Ureter (tissue), 1 donor: ENCODE measurements at regions not wholly inside any gene's neighbourhood (a gene's known extent, or its start where the extent isn't known, plus 50 kb on each side); places are given as distances from the start of the nearest gene placed in this dataset.
"Not testable (repeated sequence)": the region's sequence is repeated elsewhere in the genome, so short reads cannot be mapped to it uniquely, and the experiment has no call there.

Experiments used
- DNase-seq: peaks from one replicate; pipeline ENCODE4 v3.0.0-alpha.2; 2020; ENCODE audit warnings: low spot score
- donor health status: DM: yes; HTN: yes; CAD: no.

DNA sequence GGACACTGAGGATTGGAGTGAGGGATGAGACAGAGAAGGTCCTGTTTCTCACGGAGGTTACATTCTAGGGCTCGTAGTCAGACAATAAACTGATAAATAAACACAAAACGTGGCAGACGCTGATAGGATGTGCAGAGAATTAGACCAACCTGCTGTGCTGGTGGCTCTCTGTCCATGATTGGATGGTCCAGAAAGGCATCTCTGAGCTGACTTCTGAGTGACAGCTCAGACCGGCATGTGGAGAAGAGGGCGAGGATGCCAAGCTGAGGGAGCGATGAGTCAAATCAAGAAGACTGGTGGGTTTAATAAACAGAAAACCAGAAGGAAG is 132.3 kb upstream of the TAF11L2 start:
- no peak for DNase-seq

DNA sequence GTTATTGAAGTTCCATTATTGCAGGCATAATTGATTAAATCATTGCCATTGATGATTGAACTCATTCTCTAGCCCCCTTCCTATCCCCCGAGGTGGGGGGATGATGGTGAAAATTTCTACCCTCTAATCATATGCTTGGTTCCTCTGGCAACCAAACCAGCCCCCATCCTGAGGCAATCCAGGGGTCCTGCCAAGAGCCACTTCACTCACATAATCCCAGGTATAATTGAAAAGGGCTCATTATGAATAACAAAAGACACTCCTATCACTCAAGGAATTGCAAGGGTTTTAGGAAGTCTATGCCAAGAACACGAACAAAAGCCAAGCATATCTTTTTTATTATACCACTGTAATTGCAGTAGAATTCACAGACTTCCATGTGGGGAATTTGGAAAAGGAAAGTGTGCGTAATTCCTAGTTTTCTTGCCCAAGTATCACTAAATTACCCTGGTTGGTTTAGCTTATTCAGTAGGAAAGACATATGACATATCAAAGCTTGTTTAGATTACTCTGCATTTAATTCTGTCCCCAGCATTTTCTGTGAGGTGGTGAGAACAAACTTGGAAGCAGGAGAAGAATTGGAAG is 130.7 kb upstream of the TAF11L2 start:
- no peak for DNase-seq

DNA sequence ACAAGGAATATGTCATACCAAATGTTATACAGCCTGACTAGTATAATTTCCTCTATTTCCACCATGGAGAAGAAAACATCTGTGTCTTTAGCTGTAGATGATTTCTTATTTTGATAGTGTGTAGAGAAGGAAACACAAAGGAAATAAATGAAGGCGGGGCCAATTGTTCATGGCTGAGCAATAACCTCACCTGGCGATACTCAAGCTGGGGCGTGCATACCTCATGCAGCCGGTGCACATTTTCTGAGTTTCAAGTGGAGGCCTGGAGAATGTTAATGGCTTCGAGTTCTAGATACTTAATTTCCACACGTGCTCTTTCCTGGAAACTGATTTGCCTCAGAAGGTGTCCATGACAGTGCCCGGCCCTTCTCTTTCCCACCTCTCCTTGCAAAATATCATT is 127.4 kb upstream of the TAF11L2 start:
- DNase-seq, result no peak

DNA sequence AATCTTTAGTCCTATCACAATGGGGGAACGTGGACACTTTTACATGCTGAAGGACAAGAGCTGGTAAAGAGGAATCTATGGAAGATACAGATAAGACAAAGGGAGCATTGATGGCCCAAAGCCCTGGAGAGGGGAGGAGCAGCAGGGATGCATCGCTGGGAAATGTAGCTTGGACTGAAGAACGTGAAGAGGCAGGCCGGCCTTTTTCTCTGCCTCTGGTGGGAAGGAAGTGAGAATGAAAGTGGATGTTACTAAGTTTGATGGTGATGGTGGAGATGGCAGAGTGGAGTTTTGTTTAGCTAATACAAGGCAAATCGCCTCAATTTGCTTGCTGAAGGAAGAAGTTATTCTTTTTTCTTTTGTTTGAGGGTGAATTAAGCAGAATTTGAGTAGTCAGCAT is 124.6 kb upstream of the TAF11L2 start:
- no peak for DNase-seq

DNA sequence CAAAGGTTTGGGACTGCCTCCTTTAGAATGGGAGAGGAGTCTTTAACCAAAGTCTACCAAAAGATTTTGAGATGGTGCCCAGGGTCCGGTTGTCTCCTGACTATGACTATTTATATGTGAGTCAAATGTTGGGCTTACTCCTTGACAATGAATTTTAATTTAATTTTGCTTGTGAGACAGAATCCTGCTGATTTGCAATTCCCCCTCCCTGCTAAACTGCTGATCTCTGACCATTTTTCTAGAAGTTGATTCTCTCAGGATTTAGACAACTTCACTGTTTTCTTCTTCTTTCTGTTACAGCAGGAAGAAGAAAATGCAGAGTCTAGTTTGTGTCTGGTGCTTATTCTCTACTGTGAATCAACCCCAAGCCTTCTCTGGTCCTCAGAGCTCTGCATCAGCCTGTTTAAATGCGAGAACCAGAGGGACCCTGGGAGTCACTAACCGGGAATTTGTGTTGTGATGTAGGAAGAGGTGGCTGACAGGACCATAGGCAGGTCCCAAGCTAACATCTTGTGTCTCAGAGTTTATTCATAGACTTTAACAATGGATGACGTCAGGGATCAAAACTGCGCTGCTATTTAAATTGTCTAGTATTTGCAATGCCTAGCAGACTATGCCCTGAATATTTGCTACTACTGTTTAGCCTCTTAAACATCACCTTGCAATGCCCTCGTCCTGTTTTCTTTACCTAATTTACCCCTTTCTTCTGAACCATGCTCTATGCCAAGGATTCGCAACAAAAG is 124.0 kb upstream of the TAF11L2 start:
- no peak for DNase-seq

DNA sequence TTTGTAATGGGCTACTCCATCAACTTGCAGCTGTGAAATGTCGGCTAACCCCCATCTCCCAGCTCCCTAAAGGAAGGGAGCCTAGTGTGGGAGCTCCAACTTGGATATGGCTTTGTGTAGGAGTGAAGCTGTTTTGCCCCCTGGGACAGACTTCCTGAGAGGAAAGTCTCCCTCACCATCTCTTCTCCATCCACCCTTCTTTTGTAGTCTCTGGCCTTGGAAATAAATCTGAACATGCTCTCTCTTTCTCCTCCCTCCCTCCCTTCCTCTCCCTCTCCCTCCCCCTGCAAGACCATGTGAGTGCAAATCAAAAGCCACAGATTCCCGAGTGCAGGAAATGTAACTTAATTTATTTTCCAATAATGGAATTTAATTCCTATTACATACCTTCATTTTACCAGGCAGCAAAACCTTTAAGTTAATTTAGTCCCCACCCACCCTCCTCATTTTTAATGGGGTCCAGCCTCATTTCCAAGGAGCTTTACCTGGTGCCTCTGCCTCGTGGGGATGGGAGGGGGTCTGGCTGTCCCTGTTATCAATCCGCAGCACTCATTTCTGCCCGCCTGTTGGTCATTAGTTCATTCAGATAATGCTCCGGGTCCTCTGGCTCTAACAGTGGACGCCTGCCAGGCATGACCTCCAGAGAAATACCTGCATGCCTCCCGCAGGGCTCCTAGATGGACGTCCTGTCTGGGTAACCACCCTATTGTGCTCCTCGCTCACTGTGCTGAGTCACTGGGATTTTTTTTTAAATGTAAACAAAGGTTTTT is 122.9 kb upstream of the TAF11L2 start:
- DNase-seq, result no peak

DNA sequence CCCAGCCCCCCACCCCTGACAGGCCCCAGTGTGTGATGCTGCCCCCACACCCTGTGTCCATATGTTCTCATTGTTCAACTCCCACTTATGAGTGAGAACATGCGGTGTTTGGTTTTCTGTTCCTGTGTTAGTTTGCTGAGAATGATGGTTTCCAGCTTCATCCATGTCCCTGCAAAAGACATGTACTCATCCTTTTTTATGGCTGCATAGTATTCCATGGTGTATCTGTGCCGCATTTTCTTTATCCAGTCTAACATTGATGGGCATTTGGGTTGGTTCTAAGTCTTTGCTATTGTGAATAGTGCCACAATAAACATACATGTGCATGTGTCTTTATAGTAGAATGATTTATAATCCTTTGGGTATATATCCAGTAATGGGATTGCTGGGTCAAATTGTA is 122.1 kb upstream of the TAF11L2 start:
- DNase-seq, result not testable (repeated sequence)

DNA sequence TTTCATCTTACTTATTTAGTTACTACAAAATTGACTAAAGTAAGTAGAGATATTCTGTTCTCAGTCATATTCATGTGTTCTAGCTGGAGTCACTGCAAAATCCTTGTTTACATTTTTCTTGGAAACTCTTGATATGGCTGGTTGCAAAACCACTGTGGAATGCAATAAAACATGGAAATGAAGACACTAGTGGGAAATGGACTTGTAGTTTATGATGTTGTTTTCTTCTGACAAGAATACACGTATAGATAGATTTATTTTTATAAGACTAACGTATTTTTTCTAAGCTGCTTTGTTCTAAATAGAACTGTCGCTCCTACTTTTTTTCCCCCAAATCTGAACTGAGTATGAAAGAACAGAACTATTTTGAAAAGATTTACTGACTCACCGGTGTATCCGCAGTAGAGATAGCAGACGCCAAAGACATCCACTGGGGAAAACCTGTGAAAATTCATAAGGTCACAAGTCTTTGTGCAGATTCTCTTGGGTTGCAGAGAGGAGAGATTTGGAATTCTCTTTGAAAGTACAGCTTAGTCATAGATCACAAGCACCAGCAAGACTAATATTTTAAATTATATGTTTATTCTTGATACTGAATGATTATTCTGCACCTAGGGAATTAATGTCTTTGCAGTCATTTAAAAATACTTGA is 119.6 kb upstream of the TAF11L2 start:
- no peak for DNase-seq

DNA sequence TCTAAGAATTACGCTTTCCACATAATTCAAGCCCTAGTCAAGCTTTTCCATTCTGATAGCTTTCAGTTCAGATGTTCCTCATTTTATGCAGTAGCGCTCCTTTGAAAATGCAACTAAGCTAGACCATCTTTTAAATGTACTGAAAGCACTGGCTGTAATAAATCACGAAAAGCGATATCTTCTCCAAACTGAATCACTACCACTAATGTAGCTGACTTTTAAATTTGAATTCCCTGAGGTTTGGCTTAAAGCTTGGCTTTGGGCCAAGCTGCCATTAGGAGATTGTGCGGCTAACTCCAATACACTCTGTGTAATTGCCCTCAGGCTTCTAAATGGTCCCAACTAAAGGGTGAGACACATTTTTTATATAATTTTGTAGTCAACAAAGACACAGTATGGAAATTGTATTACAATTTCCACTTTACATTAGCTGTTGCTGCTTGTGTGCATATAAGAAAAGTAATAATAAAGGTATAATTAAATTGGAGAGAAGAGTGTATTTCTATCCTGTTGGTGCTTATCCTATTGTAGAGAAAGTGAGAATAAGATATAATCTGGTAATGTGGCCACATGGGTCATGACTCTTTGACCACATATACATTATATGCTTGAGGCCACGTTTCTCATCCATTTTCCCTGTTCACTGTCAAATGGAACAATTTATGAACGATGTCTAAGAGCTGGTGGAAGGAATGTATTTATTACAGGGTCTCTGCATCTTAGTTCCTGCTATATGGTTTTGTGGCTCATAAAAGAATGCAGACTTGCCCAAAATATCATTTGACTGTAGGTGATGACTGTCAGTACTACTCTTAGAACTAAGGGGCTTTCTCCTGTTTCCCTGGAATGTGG is 118.7 kb upstream of the TAF11L2 start:
- DNase-seq, result no peak

DNA sequence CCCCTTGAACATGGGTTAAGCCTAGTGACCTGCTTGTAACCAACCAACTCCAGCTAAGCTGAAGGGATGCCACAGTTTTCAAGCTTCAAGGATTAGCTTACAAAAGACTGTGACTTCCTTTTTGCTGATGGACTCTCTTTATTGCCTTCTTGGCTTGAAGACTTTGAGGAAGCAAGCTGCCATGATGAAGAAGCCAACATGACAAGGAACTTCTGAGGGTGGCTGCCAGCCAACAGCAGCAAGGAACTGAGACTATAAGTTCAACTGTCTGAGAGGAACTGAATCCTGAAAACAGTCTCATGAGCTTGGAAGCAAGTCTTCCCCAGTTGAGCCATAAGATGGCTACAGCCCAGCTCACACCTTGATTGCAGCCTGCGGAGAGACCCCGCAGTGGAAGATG is 116.1 kb upstream of the TAF11L2 start:
- DNase-seq, result no peak

DNA sequence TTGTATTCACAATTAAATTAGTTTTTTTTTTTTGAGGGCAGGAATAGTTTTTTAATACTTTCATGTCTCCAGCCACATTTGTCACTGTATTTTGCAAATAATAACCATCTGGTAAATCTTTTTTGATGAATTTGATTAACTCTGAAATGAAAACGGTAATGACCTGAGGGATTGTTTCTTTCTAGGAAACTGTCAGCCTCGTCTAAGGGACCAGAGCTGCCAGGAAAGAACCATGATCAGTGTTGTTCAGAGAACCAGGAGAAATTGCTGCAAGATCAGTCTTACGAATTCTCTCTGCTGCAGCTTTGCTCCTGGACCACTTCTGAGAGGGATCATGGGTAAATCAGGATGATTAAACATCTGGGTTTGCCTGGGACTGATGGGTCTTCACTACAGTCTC is 114.5 kb upstream of the TAF11L2 start:
- DNase-seq, result no peak

DNA sequence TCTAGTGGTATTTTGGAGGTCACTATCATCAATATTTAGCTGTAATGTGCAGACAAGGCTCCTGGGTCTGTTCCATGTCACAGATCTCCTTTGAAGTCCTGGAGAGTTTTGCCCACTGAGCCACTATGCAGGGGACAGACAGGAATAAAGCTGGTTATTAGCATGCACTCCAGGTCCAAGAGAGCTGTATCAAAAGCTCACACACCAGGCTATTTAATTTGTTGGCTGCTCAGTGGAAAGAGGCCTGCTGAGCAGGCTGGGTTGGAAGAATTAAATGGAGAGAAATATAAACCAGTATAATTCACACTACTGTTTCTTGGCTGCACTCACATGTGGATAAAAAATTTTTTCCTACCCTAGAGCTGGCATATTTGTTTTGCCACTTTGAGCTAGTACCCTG is 113.8 kb upstream of the TAF11L2 start:
- no peak for DNase-seq

DNA sequence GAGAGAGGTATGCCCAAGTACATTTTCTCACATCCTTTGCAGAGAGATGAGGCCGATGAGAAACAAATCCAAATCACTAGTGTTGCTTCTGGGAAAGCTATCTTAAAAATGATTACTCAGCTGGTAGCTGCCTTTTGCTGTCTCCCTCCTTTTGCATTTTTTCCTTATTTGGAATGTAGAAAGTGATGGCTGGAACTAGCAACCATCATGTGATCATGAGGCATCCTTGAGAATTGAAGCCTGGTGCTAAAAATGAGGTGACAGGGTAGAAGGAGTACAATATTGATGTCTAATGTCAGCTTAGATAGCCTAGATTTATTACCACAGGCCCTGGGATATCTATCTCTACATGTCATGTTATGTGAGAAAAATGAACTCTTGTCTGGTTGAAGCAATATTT is 109.3 kb upstream of the TAF11L2 start:
- DNase-seq, result no peak

DNA sequence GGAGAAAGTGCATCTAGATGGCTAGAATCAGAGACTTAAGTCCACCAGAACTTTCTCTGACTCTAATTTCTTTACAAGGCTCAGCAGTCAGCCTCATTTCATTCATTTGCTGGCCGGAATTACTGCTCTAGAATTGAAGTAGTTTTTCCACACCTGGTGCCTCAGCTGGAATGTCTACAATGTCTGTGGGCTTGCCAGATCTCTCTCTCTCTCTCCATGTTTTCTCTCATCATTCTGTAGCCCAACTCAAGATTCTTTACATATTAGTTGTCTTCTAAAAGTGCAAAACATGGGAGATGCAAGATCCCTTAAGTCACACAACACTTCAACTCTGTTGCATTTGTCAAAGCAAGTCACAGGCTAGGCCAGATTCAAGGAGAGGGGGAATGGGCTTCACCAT is 103.9 kb upstream of the TAF11L2 start:
- no peak for DNase-seq

DNA sequence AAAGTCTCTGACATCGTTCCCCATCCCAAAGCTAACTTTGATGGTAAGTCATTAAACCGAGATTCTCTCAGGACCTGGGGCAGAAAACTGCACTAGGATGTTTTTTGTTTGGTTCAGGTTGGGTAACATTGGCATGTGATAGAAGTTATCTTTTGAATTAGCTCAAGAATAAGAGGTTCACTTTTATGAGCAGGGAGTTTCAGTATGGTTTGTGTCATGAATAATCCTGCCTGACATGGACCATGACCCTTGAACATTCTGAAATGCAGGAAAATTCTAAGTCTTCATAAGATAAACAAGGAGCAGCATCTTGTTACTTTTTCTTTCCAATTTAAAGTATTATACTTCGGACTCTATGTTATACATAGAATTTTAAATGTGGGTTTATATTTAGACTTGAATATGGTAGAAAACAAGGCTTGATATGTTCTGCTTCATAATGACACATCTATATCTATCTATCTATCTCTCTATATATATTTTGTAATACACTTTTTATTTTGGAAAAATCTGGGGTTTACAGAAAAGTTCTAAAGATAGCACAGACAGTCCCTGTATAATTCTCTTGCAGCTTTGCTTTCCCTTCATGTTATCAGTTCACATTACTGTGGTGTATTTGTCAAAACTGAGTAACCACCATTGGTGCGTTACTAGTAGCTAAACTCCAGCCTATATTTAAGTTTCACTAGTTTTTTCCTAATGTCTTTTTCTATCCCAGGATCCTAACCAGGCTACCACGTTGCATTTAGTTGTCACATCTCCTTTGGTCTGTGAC is 102.7 kb upstream of the TAF11L2 start:
- no peak for DNase-seq

DNA sequence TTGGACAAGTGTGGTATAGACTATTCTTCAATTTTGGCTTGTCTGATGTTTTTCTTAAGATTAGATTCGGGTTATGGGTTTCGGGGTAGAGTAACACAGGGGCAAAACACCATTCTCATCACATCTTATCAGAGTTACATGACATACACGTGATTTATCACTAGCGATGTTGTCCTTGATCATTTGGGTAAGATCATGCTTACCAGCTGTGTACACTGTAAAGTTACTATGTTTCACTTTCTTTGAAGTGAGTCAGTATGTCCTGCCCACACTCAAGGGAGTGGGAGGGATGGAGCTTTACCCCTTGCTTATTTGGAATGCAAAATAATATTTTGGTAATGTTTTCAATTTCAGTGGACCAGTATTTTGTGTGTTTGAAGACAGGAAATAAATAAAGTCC is 101.8 kb upstream of the TAF11L2 start:
- DNase-seq, result no peak

DNA sequence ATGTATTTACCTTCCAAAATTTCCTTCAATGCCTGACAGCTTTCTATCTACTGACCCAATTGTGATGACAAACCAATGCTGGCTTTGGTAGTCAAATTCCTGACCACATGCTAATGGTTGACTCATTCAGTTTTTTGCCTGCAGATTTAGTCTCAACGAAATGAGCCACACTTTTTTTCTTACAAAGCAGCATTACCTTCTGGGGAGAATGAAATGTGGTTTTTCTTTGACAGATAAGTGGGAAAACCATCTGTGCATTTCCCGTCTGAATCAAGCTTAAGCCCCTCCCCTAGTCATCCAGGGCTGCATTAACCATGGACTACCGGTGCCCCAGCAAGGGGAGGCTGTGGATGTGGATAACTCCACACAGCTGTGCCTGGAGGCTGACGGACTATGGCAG is 99.6 kb upstream of the TAF11L2 start:
- DNase-seq, result no peak

DNA sequence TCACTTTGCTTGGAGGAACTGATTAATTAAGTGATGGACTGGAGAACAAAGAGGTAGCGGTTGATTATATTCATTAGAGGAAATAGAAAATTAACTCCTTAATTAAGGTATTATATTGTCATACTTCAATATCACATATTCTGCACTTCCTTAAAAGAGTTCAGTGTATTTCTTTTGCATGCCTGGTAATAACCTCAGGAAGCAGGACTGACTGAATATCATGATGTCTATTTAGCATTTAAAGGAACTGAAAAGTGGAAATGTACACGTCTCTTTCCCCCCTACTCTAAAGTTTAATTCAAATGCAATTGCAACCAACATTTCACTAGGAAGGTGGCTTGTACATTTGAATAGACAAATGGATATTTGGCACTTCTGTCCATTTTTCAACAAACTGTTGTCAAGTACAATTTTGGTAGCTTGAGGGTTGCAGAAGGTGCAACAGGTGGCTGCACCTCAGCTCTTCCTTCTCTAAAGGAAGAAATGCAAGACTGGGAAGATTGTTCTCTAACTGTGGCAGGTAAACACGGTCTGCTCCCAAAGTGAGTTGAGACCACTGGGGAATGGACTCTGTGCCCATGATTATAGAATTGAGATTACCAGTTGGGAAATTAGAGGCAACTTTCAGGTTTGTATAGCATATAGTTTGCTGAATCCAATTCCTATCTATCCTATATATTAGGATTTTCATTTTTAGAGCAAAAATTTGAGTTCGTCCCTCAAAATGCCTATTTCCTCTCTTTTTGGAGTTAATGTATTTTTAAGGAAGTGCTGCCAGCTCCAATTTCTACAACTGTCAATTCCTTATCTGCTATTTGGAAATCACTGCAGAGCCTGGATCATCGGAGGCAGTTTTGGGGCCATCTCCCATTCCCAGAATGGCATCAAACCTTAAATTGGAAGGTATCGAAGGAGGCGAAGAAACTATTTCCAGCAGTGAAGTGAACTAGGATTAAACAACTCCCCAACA is 98.9 kb upstream of the TAF11L2 start:
- no peak for DNase-seq

DNA sequence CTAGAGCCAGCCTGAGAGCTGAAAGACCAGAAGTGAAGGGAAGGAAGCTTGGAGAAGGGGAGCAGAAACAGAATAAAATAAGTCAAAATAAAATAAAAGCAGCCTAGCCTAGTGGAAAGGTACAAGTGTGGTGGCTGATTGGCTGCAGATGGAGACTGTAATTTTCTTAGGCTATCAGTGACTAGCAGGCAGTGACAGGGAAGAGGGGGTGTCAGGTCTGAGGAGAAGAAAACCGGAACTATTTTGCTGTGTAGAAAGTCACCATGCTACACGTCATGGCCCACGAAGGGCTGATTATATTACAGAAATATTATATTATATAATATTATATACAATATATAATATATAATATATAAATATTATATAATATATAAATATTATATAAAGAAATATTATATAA is 98.1 kb upstream of the TAF11L2 start:
- no peak for DNase-seq
